ENCODE measurements at regions not wholly inside any gene's neighbourhood (a gene's known extent, or its start where the extent isn't known, plus 50 kb on each side); places are given as distances from the start of the nearest gene placed in this dataset.

DNA sequence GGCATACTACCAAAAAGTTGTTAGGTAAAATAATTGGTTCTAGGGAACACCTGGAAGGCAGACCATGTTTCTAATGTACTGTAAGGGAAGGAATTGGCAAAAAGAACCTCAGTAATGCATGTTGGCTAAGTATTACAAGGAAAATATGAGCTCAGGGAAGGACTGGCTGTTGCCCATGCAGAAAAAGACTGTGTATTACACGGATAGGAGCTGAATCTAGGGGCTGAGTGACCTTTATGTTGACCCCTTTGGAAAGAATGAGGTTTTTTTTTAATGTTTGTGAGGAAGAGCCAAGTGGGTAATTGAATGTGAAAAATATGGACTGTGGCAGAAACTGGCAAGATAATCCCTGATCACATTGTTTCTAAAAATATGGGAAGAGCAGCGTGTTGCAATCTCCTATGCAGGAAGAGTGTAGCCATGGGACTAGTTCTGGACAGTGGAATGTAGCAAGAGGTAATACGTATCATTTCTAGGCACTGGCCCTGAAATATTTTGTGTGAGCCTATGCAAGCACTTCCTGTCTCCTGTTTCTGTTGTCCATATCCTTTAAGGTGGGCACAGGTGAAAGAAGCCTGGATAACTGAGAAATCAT, 95.1 kb upstream of the CNTNAP4 start:
- DNase-seq (ENCODE audit: low spot score) = no peak

DNA sequence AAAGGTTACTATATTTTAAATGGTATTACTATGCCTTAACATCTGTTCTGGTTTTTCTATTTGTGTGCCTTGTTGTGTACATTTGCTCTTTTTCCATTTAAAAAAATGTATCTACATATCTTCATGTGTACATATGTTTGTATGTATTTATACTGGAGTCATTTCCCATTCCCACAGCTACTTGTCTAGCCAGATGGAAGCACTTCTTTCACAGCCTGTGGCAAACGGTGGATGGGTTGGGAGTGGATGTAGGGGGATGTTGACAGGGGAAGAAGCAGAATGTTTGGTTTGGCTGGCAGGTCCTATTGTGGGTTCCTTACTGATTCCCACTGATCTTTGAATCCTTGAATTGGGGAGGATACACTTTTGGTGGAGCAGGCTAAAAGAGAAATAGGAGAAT, 93.6 kb upstream of the CNTNAP4 start:
- DNase-seq (ENCODE audit: low spot score) = no peak

DNA sequence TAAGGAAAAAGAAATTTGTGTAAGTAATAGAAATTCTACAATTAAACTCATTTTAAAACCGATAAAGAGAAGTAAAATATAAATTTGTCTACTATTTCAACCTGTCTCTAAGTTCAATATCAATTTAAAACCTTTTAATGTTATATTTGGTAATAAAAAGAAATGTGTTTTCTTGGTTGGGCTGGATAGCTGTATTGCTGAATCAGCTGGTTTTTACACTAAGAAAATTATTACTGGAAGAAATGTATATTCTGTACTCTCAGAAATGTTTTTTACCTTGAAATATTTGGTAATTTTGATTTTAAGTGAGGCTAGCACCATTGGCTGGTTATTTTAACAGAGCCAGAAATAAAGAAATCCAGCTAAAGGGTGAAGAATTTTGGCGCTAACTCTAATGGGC, 87.1 kb upstream of the CNTNAP4 start:
- no peak for DNase-seq (ENCODE audit: low spot score)

DNA sequence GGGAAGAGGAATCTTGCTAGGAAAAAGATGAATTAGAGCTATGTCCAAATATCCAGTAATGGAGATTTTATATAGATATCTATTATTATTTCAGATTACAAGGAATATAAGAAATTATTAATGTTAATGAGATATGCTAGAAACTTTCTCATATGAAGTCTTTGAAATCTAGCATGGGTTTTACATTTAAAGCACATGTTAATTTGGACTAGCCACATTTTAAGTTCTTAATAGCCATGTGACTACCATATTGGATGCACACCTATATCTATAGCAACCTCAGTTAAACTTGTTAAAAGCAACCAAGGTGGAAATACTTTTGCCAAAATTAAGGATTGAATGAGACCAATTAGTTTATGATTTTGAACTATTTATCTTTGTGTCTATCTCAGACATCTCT, 86.7 kb upstream of the CNTNAP4 start:
- no peak for DNase-seq (ENCODE audit: low spot score)

DNA sequence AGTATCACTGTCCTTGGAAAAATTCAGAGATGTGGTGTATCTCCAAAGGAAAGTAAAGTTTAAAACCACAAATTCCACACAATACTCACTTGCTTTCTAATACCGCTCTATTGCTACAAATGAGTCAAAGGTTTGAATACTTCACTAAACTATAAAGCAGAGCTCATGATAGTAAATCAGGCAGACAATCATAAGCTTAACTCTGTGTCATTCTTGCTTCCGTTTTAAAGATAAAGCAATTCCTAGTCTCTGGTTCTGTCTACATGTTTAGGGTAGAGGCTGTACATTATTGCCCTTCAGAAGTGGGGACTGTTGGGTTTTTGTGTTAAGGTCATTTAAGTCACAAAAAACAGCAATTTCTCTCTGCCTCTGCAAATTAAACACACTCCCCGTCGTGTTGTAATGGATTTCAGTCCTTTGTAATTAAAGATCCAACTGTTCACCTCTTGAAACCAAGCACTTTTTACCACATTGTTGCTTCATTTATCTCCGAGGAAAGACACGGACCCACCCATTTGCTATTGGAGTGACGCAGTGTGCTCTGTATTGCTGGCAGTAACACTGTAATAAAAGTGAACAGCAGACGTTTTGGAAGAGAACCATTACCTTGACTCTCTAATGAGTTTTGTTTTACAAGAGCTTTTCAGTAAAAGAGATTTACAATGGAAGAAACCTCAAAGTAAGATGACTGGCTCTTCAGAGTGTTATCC, 83.1 kb upstream of the CNTNAP4 start:
- DNase-seq (ENCODE audit: low spot score) = no peak

DNA sequence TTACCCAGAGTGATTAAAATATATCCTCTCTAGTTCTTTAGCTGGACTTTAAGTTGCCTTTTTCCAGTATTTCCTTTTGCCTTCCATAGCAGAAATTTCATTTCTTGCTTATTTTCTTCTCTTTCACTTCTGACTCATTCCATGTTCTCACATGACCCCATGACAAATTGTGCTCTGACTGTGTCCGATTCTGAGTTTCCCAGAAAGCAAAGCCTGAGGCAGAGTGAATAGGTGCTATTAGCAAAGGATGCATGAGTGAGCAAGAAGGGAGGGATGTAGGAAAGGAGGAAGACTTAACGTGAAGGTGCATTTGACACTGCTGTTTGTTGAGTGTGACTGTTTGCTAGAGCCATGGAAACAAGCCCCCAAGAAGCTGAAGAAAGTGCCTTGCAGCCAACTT, 82.6 kb upstream of the CNTNAP4 start:
- DNase-seq (ENCODE audit: low spot score) = no peak

DNA sequence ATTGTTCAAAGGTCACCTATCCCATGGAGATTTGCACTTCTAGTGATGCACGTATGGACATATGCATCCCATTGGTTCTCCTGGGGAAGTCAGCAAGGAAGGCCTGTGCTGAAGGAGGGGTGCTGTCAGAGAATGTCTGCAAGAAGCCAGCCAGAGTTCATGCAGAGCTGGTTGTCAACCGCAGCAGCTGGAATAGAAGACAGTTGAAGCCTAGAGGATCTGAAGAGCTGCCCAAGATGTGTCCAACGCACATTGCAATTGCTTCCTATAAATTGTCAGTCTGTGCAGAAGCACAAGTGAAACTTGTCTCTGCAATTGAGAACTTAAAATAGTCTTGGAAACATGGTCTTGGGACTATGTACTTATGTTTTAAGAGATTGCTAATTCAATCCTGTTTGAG, 82.1 kb upstream of the CNTNAP4 start:
- DNase-seq (ENCODE audit: low spot score) = no peak

DNA sequence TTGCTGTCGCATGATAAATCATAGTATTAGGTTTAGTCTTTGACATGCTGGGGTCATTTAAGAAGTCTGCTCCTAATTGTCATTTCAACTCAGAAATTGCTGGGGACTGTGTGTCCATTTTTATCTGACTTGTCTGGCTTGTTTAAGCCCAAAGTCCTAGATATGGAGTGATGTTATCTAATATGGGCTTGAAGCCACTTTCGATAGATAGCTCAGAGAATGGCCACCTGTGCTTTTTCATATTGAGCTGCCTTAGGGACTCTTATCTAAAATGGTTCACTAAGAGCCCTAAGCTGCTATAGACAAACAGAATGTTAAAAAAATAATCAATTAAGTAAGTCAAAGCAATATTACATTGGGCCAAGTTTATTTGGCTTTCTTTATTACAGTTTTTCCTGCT, 81.6 kb upstream of the CNTNAP4 start:
- DNase-seq (ENCODE audit: low spot score) = no peak

DNA sequence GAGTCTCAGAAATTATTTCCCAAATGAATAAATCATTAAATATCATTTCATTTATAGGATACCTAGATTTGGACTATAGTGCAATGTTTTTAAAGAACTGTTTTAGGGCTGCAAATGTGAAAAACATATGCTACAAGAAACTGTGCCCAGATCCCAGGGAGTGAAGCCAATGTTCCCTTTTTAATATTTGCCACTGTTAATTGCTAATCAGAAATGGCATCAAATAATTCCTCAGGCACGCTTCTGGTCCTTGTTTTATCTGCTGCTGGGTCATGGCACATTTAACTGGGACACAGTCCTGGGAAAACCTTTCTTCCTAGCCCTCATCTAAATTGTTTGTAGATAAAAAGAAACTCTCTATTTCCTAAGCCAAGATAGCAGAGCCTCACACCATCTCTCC, 79.3 kb upstream of the CNTNAP4 start:
- DNase-seq (ENCODE audit: low spot score) = no peak

DNA sequence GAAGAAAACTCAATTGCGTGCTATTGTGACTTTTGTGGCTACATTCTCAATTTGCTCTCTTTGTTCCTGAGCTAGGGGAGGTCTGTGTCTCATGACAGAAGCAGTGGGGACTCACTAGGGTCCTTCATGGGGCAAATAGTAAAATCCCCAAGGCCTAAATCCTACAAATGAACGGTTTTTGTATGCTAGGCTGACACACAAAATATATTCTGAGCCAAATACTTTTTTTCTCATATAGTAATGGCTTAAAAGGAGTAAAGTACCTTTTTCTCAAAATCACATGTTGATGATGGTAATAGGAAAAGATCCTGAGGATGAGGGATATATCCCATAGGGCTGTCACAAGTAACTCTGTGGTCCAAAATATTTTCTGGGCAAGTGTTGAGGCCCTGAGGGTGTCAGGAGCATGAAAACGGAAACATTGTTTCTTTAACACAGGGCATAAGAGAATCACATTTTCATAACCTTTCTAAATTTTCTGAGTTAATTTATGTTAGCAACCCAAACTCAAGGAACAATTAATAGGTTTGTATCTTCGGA, 77.5 kb upstream of the CNTNAP4 start:
- DNase-seq (ENCODE audit: low spot score) = no peak

DNA sequence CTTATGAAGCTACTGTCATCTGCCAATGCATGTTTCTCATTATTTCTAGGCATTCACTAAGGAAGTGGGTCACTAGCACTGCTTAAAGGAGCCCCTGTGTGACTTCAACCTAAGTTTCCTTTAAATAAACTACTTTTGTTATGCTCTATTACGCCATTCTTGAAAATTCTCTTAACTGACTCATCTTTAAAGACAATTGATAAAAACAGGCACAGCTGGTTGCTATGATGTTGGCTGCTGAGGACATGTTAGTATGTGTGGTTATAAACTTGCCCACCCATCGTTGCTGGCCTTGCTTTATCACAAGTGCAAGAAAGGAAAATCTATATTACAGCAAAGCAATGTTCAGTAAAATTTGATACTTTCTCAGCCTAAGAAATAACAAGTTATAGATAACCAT, 75.8 kb upstream of the CNTNAP4 start:
- DNase-seq (ENCODE audit: low spot score) = no peak

DNA sequence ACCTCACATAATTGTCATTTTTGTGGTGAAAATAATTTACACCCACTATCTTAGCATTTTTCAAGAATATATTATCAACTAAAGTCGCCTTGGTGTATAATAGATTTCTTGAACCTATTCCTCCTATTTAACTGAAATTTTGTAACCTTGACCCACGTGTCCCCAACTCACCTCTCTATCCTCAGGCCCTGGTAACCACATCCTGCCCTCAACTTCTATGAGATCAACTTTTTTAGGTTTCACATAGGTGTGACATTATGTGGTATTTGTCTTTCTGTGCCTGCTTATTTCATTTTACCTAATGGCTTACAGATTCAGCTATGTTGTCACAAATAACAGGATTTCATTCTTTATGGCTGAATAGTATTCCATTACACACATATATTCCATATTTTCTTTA, 73.0 kb upstream of the CNTNAP4 start:
- DNase-seq (ENCODE audit: low spot score) = no peak

DNA sequence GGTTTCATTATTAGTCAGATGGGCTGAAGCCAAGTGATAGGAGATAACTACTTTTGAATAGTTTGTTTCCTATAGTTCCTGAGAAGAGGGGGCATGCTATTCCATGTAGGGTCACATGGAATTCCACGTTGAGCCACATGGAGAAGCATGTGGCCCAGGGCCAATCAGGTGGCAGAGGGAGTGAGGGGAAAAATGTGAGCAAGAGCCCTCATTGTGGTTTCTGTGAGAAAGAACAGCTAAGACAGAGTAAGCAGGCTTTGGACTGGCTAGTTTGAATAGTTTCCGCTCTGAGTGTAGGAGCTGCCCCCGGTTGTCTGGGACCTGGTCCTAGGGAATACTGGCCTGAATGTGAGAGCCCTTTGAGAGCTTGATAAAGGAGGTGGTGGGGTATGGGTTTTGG, 69.9 kb upstream of the CNTNAP4 start:
- DNase-seq (ENCODE audit: low spot score) = no peak

DNA sequence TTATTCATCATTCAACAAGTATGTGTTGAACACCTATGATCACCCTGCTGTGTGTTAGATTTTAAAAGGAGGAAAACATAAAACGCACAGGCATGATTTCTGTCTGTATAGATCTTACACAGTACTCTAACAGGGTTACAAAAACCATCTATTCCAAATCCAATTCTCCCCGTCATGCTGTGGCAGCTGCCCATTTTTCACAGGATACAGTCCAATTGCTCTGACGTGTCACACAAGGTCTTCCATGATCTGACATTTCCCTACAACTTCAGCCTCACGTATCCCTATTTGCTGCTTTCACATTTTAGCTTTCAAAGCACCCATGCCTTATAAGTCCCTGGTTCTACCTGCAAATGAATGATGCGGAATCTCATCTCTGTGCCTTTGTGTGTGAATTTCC, 67.0 kb upstream of the CNTNAP4 start:
- DNase-seq (ENCODE audit: low spot score) = no peak

DNA sequence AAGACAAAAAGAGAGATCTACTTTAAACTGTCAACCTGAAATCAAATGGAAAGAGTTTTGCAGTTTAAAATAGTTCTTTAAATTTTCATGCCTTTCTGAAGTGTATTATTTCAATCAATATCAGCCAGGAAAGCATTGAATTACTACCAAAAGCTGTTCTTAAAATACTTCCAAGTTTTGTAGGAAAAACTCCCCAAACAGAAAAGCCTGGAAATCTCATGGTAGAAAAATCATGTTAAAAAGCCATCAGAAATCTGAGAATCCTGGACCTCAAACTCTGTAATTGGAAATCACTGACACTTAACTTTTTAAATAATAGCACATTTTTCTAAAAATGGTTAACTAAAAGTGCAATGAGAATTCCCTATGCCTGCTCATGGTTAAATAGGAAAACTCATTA, 63.3 kb upstream of the CNTNAP4 start:
- no peak for DNase-seq (ENCODE audit: low spot score)

DNA sequence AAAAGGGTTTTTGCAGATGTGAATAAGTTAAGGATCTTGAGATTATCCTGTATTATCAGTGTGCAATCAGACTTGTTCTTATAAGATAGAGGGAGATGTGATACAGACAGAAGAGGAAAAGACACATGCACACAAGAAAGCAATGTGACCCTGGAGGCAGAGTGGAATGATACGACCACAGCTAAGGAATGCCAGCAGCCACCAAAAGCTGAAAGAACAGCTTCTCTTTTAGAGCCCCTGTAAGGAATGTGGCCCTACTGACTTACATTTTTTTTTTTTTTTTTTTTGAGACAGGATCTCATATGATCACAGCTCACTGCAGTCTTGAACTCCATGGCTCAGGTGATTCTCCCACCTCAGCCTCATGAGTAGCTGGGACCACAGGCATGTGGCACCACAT, 62.3 kb upstream of the CNTNAP4 start:
- no peak for DNase-seq (ENCODE audit: low spot score)

DNA sequence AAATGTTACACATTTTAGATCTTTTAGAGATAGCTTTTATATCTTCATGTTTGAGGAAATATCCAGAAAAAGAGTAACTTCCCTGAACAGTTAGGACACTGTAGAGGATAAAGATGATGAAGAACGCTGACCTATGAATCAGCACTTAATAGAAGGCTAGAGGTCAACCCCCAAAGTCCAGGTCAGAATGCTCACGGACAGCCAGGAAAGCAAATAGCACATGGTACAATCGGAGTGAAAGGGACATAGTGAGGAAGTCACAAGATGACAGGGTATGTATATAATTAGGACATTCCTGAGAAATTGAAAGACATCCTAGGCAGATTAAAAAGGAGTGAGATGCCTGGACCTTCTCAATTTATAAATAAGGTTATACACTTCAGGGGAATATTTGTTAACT, 55.1 kb upstream of the CNTNAP4 start:
- DNase-seq (ENCODE audit: low spot score) = no peak

DNA sequence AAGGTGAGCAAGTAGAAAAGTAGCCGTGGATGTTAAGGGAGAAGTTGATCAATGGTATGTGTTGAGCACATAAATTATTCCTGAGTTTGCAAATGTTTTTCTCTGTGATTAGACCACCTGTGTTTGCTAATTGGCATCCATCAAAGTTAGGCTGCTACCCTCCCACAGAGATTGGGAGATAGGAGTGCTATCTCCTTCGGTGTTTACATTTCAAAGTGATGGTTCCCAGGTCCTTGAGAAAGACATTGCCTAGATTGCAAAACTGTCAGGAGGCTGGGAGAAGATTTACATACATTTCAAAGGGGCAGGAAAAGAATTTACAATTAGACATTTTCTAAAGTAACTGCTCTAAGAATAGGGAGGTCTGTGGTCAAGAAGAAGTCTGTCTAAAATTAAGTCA, 54.3 kb upstream of the CNTNAP4 start:
- DNase-seq (ENCODE audit: low spot score) = no peak

DNA sequence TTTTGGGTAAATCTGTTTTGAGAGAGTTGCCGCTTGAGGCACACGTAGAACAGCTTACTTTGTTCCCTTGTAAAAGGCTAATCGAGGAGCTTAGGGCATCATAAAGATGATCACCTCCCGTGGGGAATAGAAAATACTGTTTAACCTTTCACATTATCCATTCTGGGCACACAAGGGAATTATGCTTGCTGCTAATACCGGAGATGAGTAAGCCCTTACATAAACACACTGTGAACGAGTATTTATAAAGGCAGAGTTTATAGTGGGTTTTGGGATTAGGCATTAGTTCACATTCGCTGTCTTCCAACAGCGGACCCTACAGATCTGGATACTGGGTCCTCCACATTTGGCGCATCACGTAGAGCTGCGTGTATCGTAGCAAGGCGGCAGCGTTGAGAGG, 51.2 kb upstream of the CNTNAP4 start:
- no peak for DNase-seq (ENCODE audit: low spot score)

DNA sequence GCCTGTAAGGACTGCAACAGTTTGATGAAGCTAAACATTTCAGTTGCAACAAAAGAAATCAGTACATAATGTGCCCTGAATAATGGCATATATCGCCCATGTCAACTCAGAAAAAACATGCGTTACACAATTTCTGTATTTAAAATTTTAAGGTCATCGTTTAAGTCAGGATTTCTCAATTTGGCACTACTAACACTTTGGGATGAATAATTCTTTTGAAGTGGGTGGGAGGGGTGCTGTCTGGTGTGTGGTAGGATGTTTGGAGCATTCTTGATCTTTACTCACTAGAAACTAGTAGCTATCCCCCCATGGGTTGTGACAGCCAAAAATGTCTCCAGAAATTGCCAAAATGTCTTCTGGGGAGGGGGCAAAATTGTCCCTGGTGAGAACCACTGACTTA, 50.7 kb upstream of the CNTNAP4 start:
- DNase-seq (ENCODE audit: low spot score) = no peak

Measured in ecto neural progenitor cell (in vitro differentiated cells).